H1 (cell line): ENCODE measurements at regions not wholly inside any gene's neighbourhood (a gene's known extent, or its start where the extent isn't known, plus 50 kb on each side); places are given as distances from the start of the nearest gene placed in this dataset.

Source experiments
- CTCF ChIA-PET: fragments of 300-600 bp; sonication (Branson Sonifier 250); formaldehyde crosslinking; loops from one replicate; lab custom pipeline; 2021; ENCODE audit not compliant: partially characterized antibody; lab: Charles Lee
- POLR2A ChIA-PET: fragments of 300-600 bp; sonication (Branson Sonifier 250); formaldehyde crosslinking; loops from one replicate; lab custom pipeline; 2021; ENCODE audit warnings: inconsistent platforms; ENCODE audit not compliant: partially characterized antibody; lab: Charles Lee
- DNase-seq, 2 experiments: peaks; one replicate each; pipeline versions ENCODE4 v3.0.0 to v3.0.0-alpha.2; 2010 to 2022; ENCODE audit warnings: low spot score in 2 of 2, low read depth in 1 of 2, mixed read lengths in 1 of 2
- FAIRE-seq: peaks from 2 replicates; lab custom pipeline; 2011; peaks lifted over from hg19 to GRCh38; lab: Jason Lieb, UNC
- H2AFZ ChIP-seq: 2 replicates; pipeline ENCODE4 v1.8.1; 2012; ENCODE audit warnings: low read length, inconsistent platforms
- H2AK5ac ChIP-seq: 2 replicates; pipeline ENCODE4 v1.6.1; 2013; ENCODE audit warnings: low read depth, low read length
- H2BK120ac ChIP-seq: replicated peaks from 2 replicates; pipeline ENCODE3; 2013; ENCODE audit warnings: low read depth, low read length, inconsistent platforms
- H2BK12ac ChIP-seq: 2 replicates; pipeline ENCODE4 v1.6.1; 2013; ENCODE audit warnings: low read depth, low read length
- H2BK15ac ChIP-seq: 2 replicates; pipeline ENCODE4 v1.6.1; 2013; ENCODE audit warnings: low read length
- H2BK20ac ChIP-seq: 2 replicates; pipeline ENCODE4 v1.6.1; 2013; ENCODE audit warnings: low read length
- H2BK5ac ChIP-seq: 2 replicates; pipeline ENCODE4 v1.6.1; 2013; ENCODE audit warnings: low read depth, low read length
- H3K14ac ChIP-seq: 2 replicates; pipeline ENCODE4 v1.6.1; 2013; ENCODE audit warnings: inconsistent platforms; ENCODE audit not compliant: insufficient read length
- H3K18ac ChIP-seq: 2 replicates; pipeline ENCODE4 v1.6.1; 2013; ENCODE audit warnings: low read length; ENCODE audit errors: extremely low read depth
- H3K23ac ChIP-seq: 2 replicates; pipeline ENCODE4 v1.6.1; 2013; ENCODE audit warnings: inconsistent platforms; ENCODE audit not compliant: insufficient read length
- H3K23me2 ChIP-seq: 2 replicates; pipeline ENCODE4 v1.6.1; 2013; ENCODE audit warnings: low read depth, low read length
- H3K27ac ChIP-seq: 2 replicates; pipeline ENCODE4 v1.6.1; 2011; ENCODE audit warnings: low read depth, low read length, inconsistent platforms
- H3K27me3 ChIP-seq, 4 experiments: replicated peaks in 1 of 4; 1 replicate in 1 of 4; 2 replicates in 3 of 4; pipeline versions ENCODE4 v1.6.1 to v1.8.1; 2011 to 2013; ENCODE audit warnings: low read length in 3 of 4, mild to moderate bottlenecking in 3 of 4, inconsistent platforms in 2 of 4, mixed read lengths in 2 of 4, moderate library complexity in 1 of 4; ENCODE audit not compliant: control insufficient read depth in 3 of 4, insufficient read depth in 3 of 4; ENCODE audit errors: extremely low read depth in 1 of 4
- H3K36me3 ChIP-seq, 4 experiments: 2 replicates each; pipeline versions ENCODE4 v1.6.1 to v1.8.1; 2011 to 2013; ENCODE audit warnings: mild to moderate bottlenecking in 4 of 4, low read length in 3 of 4, moderate library complexity in 2 of 4, control low read depth in 1 of 4, inconsistent platforms in 1 of 4; ENCODE audit not compliant: insufficient read depth in 4 of 4, control insufficient read depth in 2 of 4
- H3K4ac ChIP-seq: replicated peaks from 2 replicates; pipeline ENCODE3; 2013; ENCODE audit warnings: low read length, low read depth, mixed read lengths, inconsistent platforms; ENCODE audit not compliant: insufficient read length
- H3K4me1 ChIP-seq, 4 experiments: replicated peaks in 1 of 4; 1 replicate in 1 of 4; 2 replicates in 3 of 4; pipeline versions ENCODE4 v1.6.1 to v1.8.1; 2011 to 2013; ENCODE audit warnings: low read length in 3 of 4, inconsistent platforms in 2 of 4, mixed read lengths in 1 of 4; ENCODE audit not compliant: insufficient read depth in 4 of 4, control insufficient read depth in 3 of 4
- H3K4me2 ChIP-seq, 2 experiments: 2 replicates each; pipeline versions ENCODE4 v1.6.1 to v1.8.1; 2011 to 2013; ENCODE audit warnings: low read depth in 2 of 2, low read length in 2 of 2, control low read depth in 1 of 2, inconsistent platforms in 1 of 2, mild to moderate bottlenecking in 1 of 2; ENCODE audit not compliant: insufficient read depth in 1 of 2
- H3K4me3 ChIP-seq, 4 experiments: fragments of 200-600, 300-600 bp in 1 of 4; sonication (generic), shearing (Covaris generic), sonication (Bioruptor Twin) in 1 of 4; 2 replicates each; pipeline versions ENCODE4 v1.5.1 to v1.8.1; 2011 to 2016; ENCODE audit warnings: low read length in 4 of 4, low read depth in 3 of 4, control low read depth in 2 of 4, inconsistent platforms in 2 of 4, mild to moderate bottlenecking in 2 of 4, mixed read lengths in 1 of 4, moderate library complexity in 1 of 4; ENCODE audit not compliant: insufficient read depth in 2 of 4; ENCODE audit errors: extremely low read depth in 1 of 4
- H3K56ac ChIP-seq: replicated peaks from 2 replicates; pipeline ENCODE3; 2013; ENCODE audit warnings: low read depth, mild to moderate bottlenecking, mixed read lengths, low read length, inconsistent platforms; ENCODE audit not compliant: insufficient read length
- H3K79me1 ChIP-seq: 2 replicates; pipeline ENCODE4 v1.6.1; 2013; ENCODE audit warnings: low read depth, low read length, control low read depth
- H3K79me2 ChIP-seq, 2 experiments: 2 replicates each; pipeline versions ENCODE4 v1.6.1 to v1.8.1; 2012 to 2013; ENCODE audit warnings: low read length in 2 of 2, mild to moderate bottlenecking in 2 of 2, inconsistent platforms in 1 of 2; ENCODE audit not compliant: insufficient read depth in 2 of 2, control insufficient read depth in 1 of 2
- H3K9ac ChIP-seq, 4 experiments: replicated peaks in 1 of 4; 1 replicate in 1 of 4; 2 replicates in 3 of 4; pipeline versions ENCODE4 v1.6.1 to v1.8.1; 2011 to 2013; ENCODE audit warnings: low read depth in 3 of 4, low read length in 3 of 4, control low read depth in 2 of 4, mild to moderate bottlenecking in 2 of 4, moderate library complexity in 2 of 4, inconsistent platforms in 1 of 4; ENCODE audit errors: extremely low read depth in 1 of 4
- H3K9me3 ChIP-seq, 2 experiments: 2 replicates each; pipeline versions ENCODE4 v1.6.1 to v1.8.1; 2012 to 2013; ENCODE audit warnings: mild to moderate bottlenecking in 2 of 2, moderate library complexity in 2 of 2, control low read depth in 1 of 2, inconsistent platforms in 1 of 2, low read depth in 1 of 2, low read length in 1 of 2, mixed read lengths in 1 of 2; ENCODE audit not compliant: insufficient read depth in 2 of 2
- H4K20me1 ChIP-seq, 2 experiments: replicated peaks in 1 of 2; 2 replicates each; pipeline versions ENCODE3 to v1.8.1; 2011 to 2013; ENCODE audit warnings: inconsistent platforms in 2 of 2, low read length in 2 of 2, mild to moderate bottlenecking in 1 of 2; ENCODE audit not compliant: insufficient read depth in 2 of 2, control insufficient read depth in 1 of 2
- H4K5ac ChIP-seq: 2 replicates; pipeline ENCODE4 v1.6.1; 2013; ENCODE audit warnings: low read length, low read depth, mixed read lengths, inconsistent platforms; ENCODE audit not compliant: insufficient read length
- H4K8ac ChIP-seq: 2 replicates; pipeline ENCODE4 v1.8.0; 2013; ENCODE audit warnings: mild to moderate bottlenecking, moderate library complexity, low read length, inconsistent platforms; ENCODE audit not compliant: insufficient read depth; ENCODE audit errors: extremely low read depth
- H4K91ac ChIP-seq: replicated peaks from 2 replicates; pipeline ENCODE3; 2013; ENCODE audit warnings: low read length, mixed read lengths, inconsistent platforms; ENCODE audit not compliant: insufficient read length
- BRCA1 ChIP-seq: IDR thresholded peaks from 2 replicates; pipeline ENCODE4 v1.6.1; 2012; ENCODE audit warnings: low read depth, low read length, improper control_type of control experiment
- CBX5 ChIP-seq: fragments of 300-800, 300-1000 bp; sonication (generic); IDR thresholded peaks from 2 replicates; pipeline ENCODE4 v1.7.1; 2016; ENCODE audit warnings: antibody characterized with exemption, low read length, low read depth
- CHD1 ChIP-seq: IDR thresholded peaks from 2 replicates; pipeline ENCODE4 v1.6.1; 2012; ENCODE audit warnings: low read depth, low read length, improper control_type of control experiment
- CHD2 ChIP-seq: IDR thresholded peaks from 2 replicates; pipeline ENCODE4 v1.6.1; 2012; ENCODE audit warnings: low read length, improper control_type of control experiment
- EP300 ChIP-seq, 2 experiments: IDR thresholded peaks; 1 replicate in 1 of 2; 2 replicates in 1 of 2; pipeline ENCODE4 v1.6.1; 2011 to 2012; ENCODE audit warnings: low read depth in 2 of 2, low read length in 2 of 2, mild to moderate bottlenecking in 2 of 2, borderline replicate concordance in 1 of 2, inconsistent platforms in 1 of 2, moderate library complexity in 1 of 2
- JUND ChIP-seq: IDR thresholded peaks from 2 replicates; pipeline ENCODE4 v1.6.1; 2011; ENCODE audit warnings: mild to moderate bottlenecking, improper control_type of control experiment, low read length
- KDM1A ChIP-seq: fragments of 200-600, 300-600 bp; sonication (generic); IDR thresholded peaks from 2 replicates; pipeline ENCODE4 v1.7.1; 2016; ENCODE audit warnings: mild to moderate bottlenecking, low read length, borderline replicate concordance
- POU5F1 ChIP-seq: IDR thresholded peaks from 2 replicates; pipeline ENCODE4 v1.6.1; 2011; ENCODE audit warnings: low read depth, mild to moderate bottlenecking, low read length, moderate library complexity
- SP1 ChIP-seq: IDR thresholded peaks from 2 replicates; pipeline ENCODE4 v1.6.1; 2011; ENCODE audit warnings: low read depth, low read length
- SP4 ChIP-seq: IDR thresholded peaks from 2 replicates; pipeline ENCODE4 v1.6.1; 2012; ENCODE audit warnings: low read length, inconsistent platforms
- YY1 ChIP-seq: IDR thresholded peaks from 2 replicates; pipeline ENCODE4 v1.6.1; 2011; ENCODE audit warnings: low read depth, mild to moderate bottlenecking, low read length
- WGBS, 2 experiments: shearing (Covaris generic) in 1 of 2; methylation state at CpG; one replicate each; pipeline versions ENCODE4 v1.1.6 to v1.1.7; 2013 to 2015; ENCODE audit warnings: low lambda C conversion rate in 2 of 2, mixed read lengths in 2 of 2, inconsistent platforms in 1 of 2, low coverage in 1 of 2, missing lambda C conversion rate in 1 of 2; ENCODE audit not compliant: insufficient replicate concordance in 2 of 2, insufficient coverage in 1 of 2, insufficient read length in 1 of 2; ENCODE audit errors: extremely low coverage in 1 of 2, missing lambda C conversion rate in 1 of 2; 5-methylcytosine and 5-hydroxymethylcytosine counted together
- TF ChIP-seq, protein P1 (sequence below): IDR thresholded peaks from 2 replicates; pipeline ENCODE4 v1.6.1; 2012; ENCODE audit warnings: low read length, inconsistent platforms
- TF ChIP-seq, protein P2 (sequence below): IDR thresholded peaks from 2 replicates; pipeline ENCODE4 v1.6.1; 2012; ENCODE audit warnings: inconsistent platforms
- TF ChIP-seq, protein P3 (sequence below): IDR thresholded peaks from 2 replicates; pipeline ENCODE4 v1.6.1; 2011; ENCODE audit warnings: low read depth, mild to moderate bottlenecking, low read length; ENCODE audit not compliant: insufficient read depth

DNA sequence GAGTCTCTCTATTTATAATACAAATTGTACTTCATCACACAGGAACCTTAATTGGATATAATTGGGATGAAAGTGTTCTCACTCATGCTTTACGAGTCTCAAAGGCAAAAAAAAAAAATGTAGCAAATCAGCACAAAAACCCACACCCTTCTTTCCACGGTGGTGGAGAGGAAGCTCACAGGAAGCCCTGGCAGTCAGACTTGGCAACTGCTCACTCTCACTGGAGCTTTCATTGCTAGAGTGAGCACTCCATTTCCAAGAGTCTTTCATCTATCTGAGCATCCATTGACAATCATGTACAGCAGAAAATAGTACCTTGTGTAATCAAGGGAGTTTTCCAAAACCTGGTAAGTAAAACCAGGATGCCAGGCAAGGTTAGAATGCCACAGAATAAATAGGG, 2159.4 kb upstream of the AGA start:
- Histone ChIP-seq H3K79me2 (no peaks in the 10 kb centered on the region), H2AK5ac (no peak overlapping the region), H4K20me1 (no peaks in the 10 kb centered on the region), H2BK20ac (no peak overlapping the region), H2BK12ac (no peak overlapping the region), H3K36me3 (no peaks in the 10 kb centered on the region), H3K27ac (no peak overlapping the region), H2AFZ (no peak overlapping the region), H3K23me2 (no peaks in the 10 kb centered on the region), H3K18ac (no peak overlapping the region), H3K9me3 (no peaks in the 10 kb centered on the region), H3K27me3 (no peaks in the 10 kb centered on the region), H3K23ac (no peak overlapping the region), H3K4me1 (no peaks in the 10 kb centered on the region), H3K14ac (no peak overlapping the region), H2BK5ac (no peak overlapping the region), H4K8ac (no peak overlapping the region), H3K9ac (no peak overlapping the region), H2BK120ac (no peak overlapping the region), H4K5ac (no peak overlapping the region), H3K4me2 (no peak overlapping the region), H2BK15ac (no peak overlapping the region), H3K4me3 (no peak overlapping the region), H4K91ac (no peak overlapping the region), H3K56ac (no peak overlapping the region), H3K79me1 (no peaks in the 10 kb centered on the region), H3K4ac (no peak overlapping the region)
- WGBS, 2 experiments, result 82% methylated on average over 2 of the region's 2 CpGs; no CpG with 5 or more reads in 1 of the 2 experiments
- FAIRE-seq, result no peak
- DNase-seq, result no peak
- ChIA-PET POLR2A (no interaction called here), CTCF (interaction anchor here (0.7 kb wide), 1 partner anchor 18 kb away, joined by 3 read pairs; no protein-coding TSS in a partner anchor)
- TF ChIP-seq JUND (no peak), POU5F1 (no peak), KDM1A (no peak), SP1 (no peak), SP4 (no peak), CBX5 (no peak), YY1 (no peak), BRCA1 (no peak), CHD2 (no peak), CHD1 (no peak), EP300 (IDR thresholded peaks at IDR 0.05; ENCODE audit: borderline replicate concordance in 1 of 2, low read depth in 2 of 2, low read length in 2 of 2) (no peak)
- TF ChIP-seq, protein P1, sequence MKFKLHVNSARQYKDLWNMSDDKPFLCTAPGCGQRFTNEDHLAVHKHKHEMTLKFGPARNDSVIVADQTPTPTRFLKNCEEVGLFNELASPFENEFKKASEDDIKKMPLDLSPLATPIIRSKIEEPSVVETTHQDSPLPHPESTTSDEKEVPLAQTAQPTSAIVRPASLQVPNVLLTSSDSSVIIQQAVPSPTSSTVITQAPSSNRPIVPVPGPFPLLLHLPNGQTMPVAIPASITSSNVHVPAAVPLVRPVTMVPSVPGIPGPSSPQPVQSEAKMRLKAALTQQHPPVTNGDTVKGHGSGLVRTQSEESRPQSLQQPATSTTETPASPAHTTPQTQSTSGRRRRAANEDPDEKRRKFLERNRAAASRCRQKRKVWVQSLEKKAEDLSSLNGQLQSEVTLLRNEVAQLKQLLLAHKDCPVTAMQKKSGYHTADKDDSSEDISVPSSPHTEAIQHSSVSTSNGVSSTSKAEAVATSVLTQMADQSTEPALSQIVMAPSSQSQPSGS, result no peak
- TF ChIP-seq, protein P2, sequence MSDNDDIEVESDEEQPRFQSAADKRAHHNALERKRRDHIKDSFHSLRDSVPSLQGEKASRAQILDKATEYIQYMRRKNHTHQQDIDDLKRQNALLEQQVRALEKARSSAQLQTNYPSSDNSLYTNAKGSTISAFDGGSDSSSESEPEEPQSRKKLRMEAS, result no peak
- TF ChIP-seq, protein P3, sequence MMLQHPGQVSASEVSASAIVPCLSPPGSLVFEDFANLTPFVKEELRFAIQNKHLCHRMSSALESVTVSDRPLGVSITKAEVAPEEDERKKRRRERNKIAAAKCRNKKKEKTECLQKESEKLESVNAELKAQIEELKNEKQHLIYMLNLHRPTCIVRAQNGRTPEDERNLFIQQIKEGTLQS, result no peak
